Tibial nerve (tissue), 3 donors: ENCODE measurements at regions not wholly inside any gene's neighbourhood (a gene's known extent, or its start where the extent isn't known, plus 50 kb on each side); places are given as distances from the start of the nearest gene placed in this dataset.

Experiments used
- CTCF ChIP-seq, 5 experiments: fragments of 200-600 bp in 3 of 5; fragments of 450-650 bp in 2 of 5; sonication (generic) in 3 of 5; IDR thresholded peaks; one replicate each; pipeline ENCODE4 v1.5.1; 2016 to 2019; ENCODE audit warnings: antibody characterized with exemption in 5 of 5, mild to moderate bottlenecking in 3 of 5, moderate library complexity in 2 of 5
- POLR2A ChIP-seq, 2 donors: fragments of 450-650 bp; IDR thresholded peaks; one replicate each; pipeline ENCODE4 v1.6.1; 2017; ENCODE audit warnings: antibody characterized with exemption in 2 of 2, mild to moderate bottlenecking in 2 of 2, moderate library complexity in 2 of 2

GRCh38 chr5:159481751-159482150 lies 151.5 kb upstream of the IL12B start:
- TF ChIP-seq CTCF (IDR thresholded peaks at IDR 0.05) (no peak), POLR2A (IDR thresholded peaks at IDR 0.05) (no peak)
